NCI-H446 (cell line): ENCODE measurements at regions not wholly inside any gene's neighbourhood (a gene's known extent, or its start where the extent isn't known, plus 50 kb on each side); places are given as distances from the start of the nearest gene placed in this dataset.
"Not testable (repeated sequence)": the region's sequence is repeated elsewhere in the genome, so short reads cannot be mapped to it uniquely, and the experiment has no call there.

Source experiments
- DNase-seq, 2 experiments: peaks; one replicate each; lab custom pipeline; 2025; lab: John Stamatoyannopoulos, UW

GRCh38 chr22:22193923-22194322 is 50.7 kb upstream of the VPREB1 start:
- no peak for DNase-seq

- not testable (repeated sequence) for DNase-seq
Observed at GRCh38 chr22:22193462-22193861, 51.1 kb upstream of the VPREB1 start.

GRCh38 chr22:22193006-22193405 is 51.6 kb upstream of the VPREB1 start:
- not testable (repeated sequence) for DNase-seq

- DNase-seq = not testable (repeated sequence)
Observed at GRCh38 chr22:22189796-22190195, 54.8 kb upstream of the VPREB1 start.

- DNase-seq = not testable (repeated sequence)
Observed at GRCh38 chr22:22187863-22188262, 56.7 kb upstream of the VPREB1 start.

GRCh38 chr22:22187299-22187698 is 57.3 kb upstream of the VPREB1 start:
- no peak for DNase-seq

GRCh38 chr22:22185844-22186499 is 58.6 kb upstream of the VPREB1 start:
- no peak for DNase-seq

GRCh38 chr22:22185217-22185616 is 59.4 kb upstream of the VPREB1 start:
- no peak for DNase-seq

- no peak for DNase-seq
Observed at GRCh38 chr22:22184277-22184807, 60.2 kb upstream of the VPREB1 start.

- DNase-seq = no peak
Observed at GRCh38 chr22:22182990-22183264, 61.7 kb upstream of the VPREB1 start.

- DNase-seq = no peak
Observed at GRCh38 chr22:22182218-22182989, 62.2 kb upstream of the VPREB1 start.

- DNase-seq = no peak
Observed at GRCh38 chr22:22181341-22181850, 63.2 kb upstream of the VPREB1 start.

GRCh38 chr22:22180738-22181285 is 63.8 kb upstream of the VPREB1 start:
- DNase-seq = no peak

- DNase-seq = no peak
Observed at GRCh38 chr22:22179858-22180257, 64.7 kb upstream of the VPREB1 start.

GRCh38 chr22:22178992-22179391 is 65.6 kb upstream of the VPREB1 start:
- DNase-seq = no peak

- no peak for DNase-seq
Observed at GRCh38 chr22:22178355-22178965, 66.1 kb upstream of the VPREB1 start.

GRCh38 chr22:22176929-22177616 is 67.5 kb upstream of the VPREB1 start:
- DNase-seq = no peak

- not testable (repeated sequence) for DNase-seq
Observed at GRCh38 chr22:22172896-22173628, 71.5 kb upstream of the VPREB1 start.

GRCh38 chr22:22171357-22172218 is 73.0 kb upstream of the VPREB1 start:
- no peak for DNase-seq

GRCh38 chr22:22169923-22170322 is 74.7 kb upstream of the VPREB1 start:
- no peak for DNase-seq
